ENCODE measurements at regions not wholly inside any gene's neighbourhood (a gene's known extent, or its start where the extent isn't known, plus 50 kb on each side); places are given as distances from the start of the nearest gene placed in this dataset.
A peak's percentile ranks its signal among the peaks of the same experiment; 100 is the strongest.
"Not testable (repeated sequence)": the region's sequence is repeated elsewhere in the genome, so short reads cannot be mapped to it uniquely, and the experiment has no call there.

DNA sequence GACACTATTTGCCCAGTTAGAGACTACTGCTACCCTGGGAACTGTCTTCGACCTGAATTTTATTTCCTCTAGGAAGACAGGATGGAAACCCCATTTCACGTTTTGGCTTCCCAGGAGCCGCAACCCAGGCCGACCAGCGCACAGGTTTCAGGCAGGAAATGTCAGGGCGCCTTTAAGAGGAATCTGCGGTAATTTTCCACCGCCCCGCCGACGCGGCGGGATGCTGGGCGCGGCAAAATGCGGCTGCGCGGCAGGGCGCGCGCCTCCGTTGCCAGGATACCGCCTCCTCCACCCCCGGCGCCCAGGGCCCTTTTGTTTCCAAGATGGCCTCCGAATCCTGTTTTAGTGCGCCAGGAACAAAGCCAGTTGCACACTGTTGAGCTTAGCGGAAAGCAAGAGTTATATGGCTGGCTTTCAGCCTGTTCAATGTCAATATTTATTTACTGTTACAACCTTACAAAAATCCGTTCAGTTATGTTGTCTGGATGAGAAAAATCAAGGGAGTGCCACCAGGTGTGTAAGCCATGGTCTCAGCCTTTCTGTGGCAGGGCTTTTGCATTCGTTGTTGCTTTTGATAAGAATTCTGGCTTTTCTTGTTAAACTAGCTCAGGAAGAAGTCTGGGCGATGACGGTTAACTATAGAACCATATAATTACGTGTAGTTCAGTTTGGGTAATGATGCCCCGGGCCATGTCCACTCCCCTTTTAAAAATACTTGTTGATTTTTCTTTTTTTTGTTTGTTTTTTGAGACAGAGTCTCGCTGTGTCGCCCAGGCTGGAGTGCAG, 79.7 kb upstream of the CHD2 start:
- peak; percentile 93 for ATAC-seq
- intact Hi-C loops (cut with DNase I): no loop called here

DNA sequence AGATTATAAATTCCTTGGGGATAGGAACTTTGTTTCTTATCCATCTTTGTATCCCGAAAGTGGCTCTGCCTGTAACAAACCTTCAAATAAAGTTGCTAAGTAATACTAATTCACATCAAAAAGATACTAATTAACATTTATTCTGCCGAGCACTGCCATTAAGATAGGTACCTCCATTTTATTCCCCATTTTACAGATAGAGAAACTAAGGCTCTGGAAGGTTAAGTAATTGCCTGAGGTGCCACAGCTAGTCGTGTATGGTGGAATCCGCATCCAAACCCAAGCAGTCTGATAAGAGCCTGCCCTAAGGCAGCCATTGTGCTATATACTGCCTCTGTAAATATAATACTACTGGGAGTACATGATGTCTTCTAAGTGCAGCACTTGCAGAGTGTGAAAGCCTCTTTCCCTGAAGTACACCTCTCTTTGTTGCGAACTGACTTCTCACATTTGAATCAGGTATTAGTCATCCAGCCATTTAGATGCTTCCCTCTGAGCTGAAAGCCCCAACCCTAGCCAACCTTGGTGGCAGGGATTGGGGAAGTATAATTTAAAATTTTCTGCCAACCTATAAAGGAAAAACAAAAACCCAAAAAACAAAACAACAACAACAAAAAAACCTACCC, 78.5 kb upstream of the CHD2 start:
- ATAC-seq (no peak), DNase-seq (no peak)
- Histone ChIP-seq H3K36me3 (replicated peaks in 1 of 2; ENCODE audit: insufficient read depth in 1 of 2, low read depth in 2 of 2) (no peaks in the 10 kb centered on the region), H3K4me3 (no peak overlapping the region), H3K9me3 (no peaks in the 10 kb centered on the region), H3K4me1 (peaks cover 39% of the 10 kb centered on the region), H3K27me3 (no peaks in the 10 kb centered on the region), H3K27ac (peak overlapping the region; percentile 52 to 94 (median 90))
- 77 to 78% methylated on average over 5 of the region's 5 CpGs for WGBS, 2 donors
- no peak for TF ChIP-seq POLR2A (IDR thresholded peaks at IDR 0.05)
- TF ChIP-seq, protein P1, sequence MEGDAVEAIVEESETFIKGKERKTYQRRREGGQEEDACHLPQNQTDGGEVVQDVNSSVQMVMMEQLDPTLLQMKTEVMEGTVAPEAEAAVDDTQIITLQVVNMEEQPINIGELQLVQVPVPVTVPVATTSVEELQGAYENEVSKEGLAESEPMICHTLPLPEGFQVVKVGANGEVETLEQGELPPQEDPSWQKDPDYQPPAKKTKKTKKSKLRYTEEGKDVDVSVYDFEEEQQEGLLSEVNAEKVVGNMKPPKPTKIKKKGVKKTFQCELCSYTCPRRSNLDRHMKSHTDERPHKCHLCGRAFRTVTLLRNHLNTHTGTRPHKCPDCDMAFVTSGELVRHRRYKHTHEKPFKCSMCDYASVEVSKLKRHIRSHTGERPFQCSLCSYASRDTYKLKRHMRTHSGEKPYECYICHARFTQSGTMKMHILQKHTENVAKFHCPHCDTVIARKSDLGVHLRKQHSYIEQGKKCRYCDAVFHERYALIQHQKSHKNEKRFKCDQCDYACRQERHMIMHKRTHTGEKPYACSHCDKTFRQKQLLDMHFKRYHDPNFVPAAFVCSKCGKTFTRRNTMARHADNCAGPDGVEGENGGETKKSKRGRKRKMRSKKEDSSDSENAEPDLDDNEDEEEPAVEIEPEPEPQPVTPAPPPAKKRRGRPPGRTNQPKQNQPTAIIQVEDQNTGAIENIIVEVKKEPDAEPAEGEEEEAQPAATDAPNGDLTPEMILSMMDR (IDR thresholded peaks at IDR 0.05): no peak
- intact Hi-C loops (cut with DNase I): no loop called here

More for the DNA sequence above, 79.7 kb upstream of the CHD2 start:
- Histone ChIP-seq H3K36me3 (replicated peaks in 1 of 2; ENCODE audit: insufficient read depth in 1 of 2, low read depth in 2 of 2) (no peaks in the 10 kb centered on the region), H3K4me1 (peaks cover 39% of the 10 kb centered on the region), H3K9me3 (no peaks in the 10 kb centered on the region), H3K4me3 (no peak overlapping the region), H3K27me3 (no peaks in the 10 kb centered on the region), H3K27ac (peak overlapping the region; percentile 77 to 94 (median 90))
- WGBS, 2 donors: 5 to 7% methylated on average over 12 to 36 of the region's 36 CpGs
- DNase-seq: peak; percentile 94 to 95 (median 94)
- peak; percentile 48 to 86 (median 84) for TF ChIP-seq POLR2A (IDR thresholded peaks at IDR 0.05)
- TF ChIP-seq, protein P1 (IDR thresholded peaks at IDR 0.05): peak in 3 of 7 experiments; percentile 4 to 28 (median 20)

DNA sequence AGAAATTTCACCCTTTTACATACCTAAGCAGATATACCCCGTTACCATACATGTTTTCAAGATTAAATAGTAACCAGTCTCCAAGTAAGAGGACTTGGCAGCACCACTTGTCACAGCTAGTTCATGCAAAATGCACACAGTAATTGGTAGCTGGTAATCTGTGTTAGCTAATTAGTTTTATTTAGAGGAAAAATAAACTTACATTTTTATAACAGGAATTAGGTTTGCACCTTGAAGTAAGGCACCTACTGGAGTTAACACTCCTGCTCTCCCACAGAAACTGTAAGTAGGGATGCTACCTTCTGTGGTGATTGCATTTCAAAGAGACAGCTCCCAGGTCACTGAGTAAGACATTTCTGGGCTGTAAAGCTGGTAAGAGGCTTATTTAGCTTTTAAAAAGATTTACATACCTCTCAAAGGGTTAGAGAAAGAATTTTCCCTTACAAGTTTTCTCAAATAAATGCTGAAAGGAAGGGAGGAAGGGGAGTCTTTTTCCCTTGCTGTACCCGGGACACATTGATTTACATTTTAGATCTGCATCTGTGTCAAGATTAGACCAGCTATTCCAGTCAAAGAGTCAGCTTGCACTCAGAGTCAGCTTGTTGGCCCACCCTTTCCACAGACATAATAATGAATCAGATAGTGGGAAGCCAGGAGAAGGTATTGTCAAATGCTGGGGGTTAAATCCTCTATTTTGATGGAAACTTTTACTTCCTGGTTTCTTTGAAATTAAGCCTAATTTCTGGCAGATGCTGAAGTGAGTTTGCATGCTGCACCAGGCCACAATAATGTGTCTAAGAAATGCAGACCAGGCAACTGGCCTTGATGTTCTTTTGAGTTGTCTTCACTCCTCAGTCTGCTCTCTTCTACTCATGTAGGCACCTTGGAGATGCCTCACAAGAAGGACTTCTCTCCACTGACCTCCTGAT, 77.6 kb upstream of the CHD2 start:
- Histone ChIP-seq H3K9me3 (no peaks in the 10 kb centered on the region), H3K27ac (peak overlapping the region; percentile 14 to 94 (median 90)), H3K36me3 (replicated peaks in 1 of 2; ENCODE audit: insufficient read depth in 1 of 2, low read depth in 2 of 2) (no peaks in the 10 kb centered on the region), H3K4me1 (peaks cover 39% of the 10 kb centered on the region), H3K27me3 (no peaks in the 10 kb centered on the region), H3K4me3 (no peak overlapping the region)
- TF ChIP-seq, protein P1 (IDR thresholded peaks at IDR 0.05): no peak
- TF ChIP-seq POLR2A (IDR thresholded peaks at IDR 0.05): no peak
- DNase-seq: no peak
- ATAC-seq: no peak
- 13 to 20% methylated on average over 2 of the region's 2 CpGs for WGBS, 2 donors
- intact Hi-C loops (cut with DNase I): no loop called here

DNA sequence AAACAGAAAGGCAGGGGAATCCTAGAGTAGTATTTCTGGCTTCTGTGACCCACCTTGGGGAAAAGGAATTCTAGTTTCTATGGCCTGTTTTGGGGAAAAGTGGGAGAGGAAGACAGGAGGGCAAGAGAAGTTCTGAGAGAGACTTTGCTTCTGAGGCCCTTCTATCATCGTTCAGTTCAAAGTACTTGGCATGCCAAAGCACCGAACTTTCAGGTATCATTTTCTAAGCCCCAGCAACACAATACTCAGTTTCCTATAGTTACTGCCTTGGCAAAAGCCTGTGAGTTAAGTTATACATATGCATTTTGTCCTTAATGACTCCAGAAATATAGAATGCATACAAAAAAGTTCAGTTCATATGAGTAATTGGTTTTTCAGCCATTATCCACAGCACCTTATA, 74.1 kb upstream of the CHD2 start:
- Histone ChIP-seq H3K36me3 (replicated peaks in 1 of 2; ENCODE audit: insufficient read depth in 1 of 2, low read depth in 2 of 2) (no peaks in the 10 kb centered on the region), H3K4me1 (peaks cover 29% of the 10 kb centered on the region), H3K4me3 (no peak overlapping the region), H3K9me3 (no peaks in the 10 kb centered on the region), H3K27me3 (no peaks in the 10 kb centered on the region), H3K27ac (no peak overlapping the region)
- DNase-seq (no peak), ATAC-seq (no peak)
- intact Hi-C loops (cut with DNase I): no loop called here
- TF ChIP-seq POLR2A (IDR thresholded peaks at IDR 0.05): no peak
- TF ChIP-seq, protein P1 (IDR thresholded peaks at IDR 0.05): no peak
- WGBS, 2 donors: 76 to 92% methylated on average over 2 of the region's 2 CpGs

DNA sequence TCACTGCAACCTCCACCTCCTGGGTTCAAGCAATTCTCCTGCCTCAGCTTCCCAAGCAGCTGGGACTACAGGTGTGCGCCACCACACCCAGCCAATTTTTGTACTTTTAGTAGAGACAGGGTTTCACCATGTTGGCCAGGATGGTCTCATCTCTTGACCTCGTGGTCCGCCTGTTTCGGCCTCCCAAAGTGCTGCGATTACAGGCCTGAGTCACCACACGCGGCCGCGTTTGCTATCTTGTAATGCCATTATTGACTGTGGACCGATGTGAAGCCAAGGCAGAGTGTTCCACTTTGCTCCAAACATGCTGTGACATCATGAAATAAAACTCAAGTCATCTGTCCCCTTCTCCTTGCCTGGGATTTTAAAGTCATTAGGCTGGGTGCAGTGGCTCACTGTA, 72.1 kb upstream of the CHD2 start:
- intact Hi-C loops (cut with DNase I); H3K4me3 ChIP-seq; H3K9me3 ChIP-seq; DNase-seq; H3K27ac ChIP-seq; H3K36me3 ChIP-seq (replicated peaks in 1 of 2; ENCODE audit: insufficient read depth in 1 of 2, low read depth in 2 of 2); H3K27me3 ChIP-seq; ATAC-seq: not testable (repeated sequence)
- 94 to 97% methylated on average over 6 to 10 of the region's 10 CpGs for WGBS, 2 donors
- H3K4me1 ChIP-seq: peaks cover 35% of the 10 kb centered on the region
